ENCODE measurements at regions not wholly inside any gene's neighbourhood (a gene's known extent, or its start where the extent isn't known, plus 50 kb on each side); places are given as distances from the start of the nearest gene placed in this dataset.

DNA sequence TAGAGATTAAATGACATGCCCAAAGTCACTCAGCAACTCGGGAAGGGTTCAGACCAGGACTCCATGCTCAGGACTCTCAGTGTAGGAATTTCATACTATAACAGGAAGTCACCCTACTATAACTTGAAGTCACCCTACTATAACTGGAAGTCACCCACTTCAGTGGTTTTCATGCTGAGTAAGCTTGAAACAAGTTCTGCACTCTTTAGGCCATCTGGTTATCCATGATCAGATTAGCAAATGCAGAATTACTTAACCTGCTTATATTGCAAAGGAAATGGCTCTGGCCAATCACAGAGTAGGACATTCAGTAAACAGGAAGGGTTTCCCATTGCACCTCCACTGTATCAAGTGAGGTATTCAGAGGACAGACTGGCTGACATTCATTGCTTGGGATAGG is 1240.4 kb downstream of the GATA3 start:
- no peak overlapping the region for H3K4me3 ChIP-seq (replicated peaks in 1 of 2; ENCODE audit: low read depth in 1 of 2, low read length in 2 of 2)
- ChIA-PET POLR2A (no interaction called here), CTCF (no interaction called here), RAD21 (ENCODE audit: low non-redundant PET in 1 of 2, low total read pairs in 2 of 2, uncharacterized antibody in 2 of 2, unreplicated experiment in 2 of 2) (no interaction called here)
- no peaks in the 10 kb centered on the region for H3K4me1 ChIP-seq (ENCODE audit: control insufficient read depth in 1 of 2, insufficient read depth in 2 of 2, low read length in 2 of 2)
- BruUV-seq (replicated peaks) = no TSS peak
- H3K4me2 ChIP-seq (ENCODE audit: low read length) = no peak overlapping the region
- no peaks in the 10 kb centered on the region for H3K36me3 ChIP-seq (ENCODE audit: control insufficient read depth in 1 of 2, insufficient read depth in 2 of 2, low read length in 2 of 2)
- H3K9me2 ChIP-seq (ENCODE audit: insufficient read depth) = no peaks in the 10 kb centered on the region
- no peaks in the 10 kb centered on the region for H3K27me3 ChIP-seq (ENCODE audit: insufficient read depth, low read length)
- no peaks in the 10 kb centered on the region for H3K79me2 ChIP-seq (ENCODE audit: insufficient read depth, low read length)
- H4K20me1 ChIP-seq (ENCODE audit: insufficient read depth) = no peaks in the 10 kb centered on the region
- peaks cover 0 to 10% of the 10 kb centered on the region in 2 experiments; a peak in 1 of 4 replicates for H3K9me3 ChIP-seq (ENCODE audit: control insufficient read depth in 1 of 2, insufficient read depth in 1 of 2, low read depth in 1 of 2, low read length in 2 of 2)
- no peak overlapping the region for H3K9ac ChIP-seq (ENCODE audit: low read length)
- H2AFZ ChIP-seq (ENCODE audit: low read depth, low read length, poor library complexity, severe bottlenecking) = no peak overlapping the region
- intact Hi-C loops (cut with micrococcal nuclease) = no loop called here
- no peak for DNase-seq (ENCODE audit: low read depth, low spot score)
- no peak overlapping the region for H3K27ac ChIP-seq (ENCODE audit: low read depth, low read length)
- TF ChIP-seq REST (IDR thresholded peaks at IDR 0.05; ENCODE audit: low read depth) = no peak
- no peak for TF ChIP-seq EZH2phosphoT487 (IDR thresholded peaks at IDR 0.05; ENCODE audit: borderline replicate concordance)
- no peak for TF ChIP-seq SP1 (IDR thresholded peaks at IDR 0.05; ENCODE audit: low read depth)
- no peak for TF ChIP-seq EGR1 (IDR thresholded peaks at IDR 0.05; ENCODE audit: low read depth)
- TF ChIP-seq FOSL1 (IDR thresholded peaks at IDR 0.05; ENCODE audit: low read depth) = no peak
- TF ChIP-seq CTCF (IDR thresholded peaks at IDR 0.05 in 2 of 3, conservative IDR thresholded peaks at IDR 0.05 in 1 of 3; ENCODE audit: borderline replicate concordance in 1 of 3, insufficient read depth in 1 of 3, low read depth in 2 of 3, low read length in 2 of 3) = no peak
- TF ChIP-seq CEBPB (IDR thresholded peaks at IDR 0.05; ENCODE audit: low read depth) = no peak
- TF ChIP-seq POLR2A (IDR thresholded peaks at IDR 0.05; ENCODE audit: borderline replicate concordance, extremely low read depth, insufficient read depth, insufficient read length) = no peak
- no peak for TF ChIP-seq ZFX (IDR thresholded peaks at IDR 0.05)
- no peak for TF ChIP-seq ELF1 (IDR thresholded peaks at IDR 0.05; ENCODE audit: borderline replicate concordance, low read depth)
- no peak for TF ChIP-seq ZBTB33 (IDR thresholded peaks at IDR 0.05; ENCODE audit: extremely low read depth, insufficient replicate concordance, low read length)
- TF ChIP-seq ATF3 (IDR thresholded peaks at IDR 0.05) = no peak
- no peak for TF ChIP-seq RAD21 (IDR thresholded peaks at IDR 0.05; ENCODE audit: low read depth)
- TF ChIP-seq CBX3 (IDR thresholded peaks at IDR 0.05; ENCODE audit: low read depth) = no peak
- no peak for TF ChIP-seq ZNF274 (IDR thresholded peaks at IDR 0.05; ENCODE audit: low read depth, low read length)
- no peak for TF ChIP-seq POLR2AphosphoS5 (IDR thresholded peaks at IDR 0.05; ENCODE audit: low read depth, low read length)
- TF ChIP-seq SIN3A (IDR thresholded peaks at IDR 0.05; ENCODE audit: low read depth) = no peak
- ATAC-seq = no peak

All from HCT116 (cell line).